ENCODE measurements at regions not wholly inside any gene's neighbourhood (a gene's known extent, or its start where the extent isn't known, plus 50 kb on each side); places are given as distances from the start of the nearest gene placed in this dataset.

- Histone ChIP-seq H3K36me3 (no peaks in the 10 kb centered on the region), H3K27me3 (peaks cover 0 to 50% (median 0%) of the 10 kb centered on the region in 4 donors), H3K9me3 (no peaks in the 10 kb centered on the region), H3K4me3 (no peak overlapping the region), H3K27ac (no peak overlapping the region), H3K4me1 (no peaks in the 10 kb centered on the region)
- no peak for DNase-seq
- WGBS, 2 donors: 84 to 89% methylated on average over 13 to 16 of the region's 32 CpGs
- no peak for TF ChIP-seq CTCF (IDR thresholded peaks at IDR 0.05)
- TF ChIP-seq POLR2A (IDR thresholded peaks at IDR 0.05): no peak
- intact Hi-C loops (cut with DNase I): no loop called here
Measured at GRCh38 chr4:3675251-3676115, 90.7 kb upstream of the ADRA2C start.

GRCh38 chr4:3674479-3674851 is 91.7 kb upstream of the ADRA2C start:
- intact Hi-C loops (cut with DNase I): no loop called here
- WGBS, 2 donors: 47 to 61% methylated on average over 4 to 7 of the region's 7 CpGs
- no peak overlapping the region for H3K27ac ChIP-seq
- H3K4me3 ChIP-seq: no peak overlapping the region
- no peaks in the 10 kb centered on the region for H3K9me3 ChIP-seq
- H3K36me3 ChIP-seq: no peaks in the 10 kb centered on the region
- DNase-seq: no peak
- H3K4me1 ChIP-seq: no peaks in the 10 kb centered on the region
- peaks cover 0 to 43% (median 0%) of the 10 kb centered on the region in 4 donors for H3K27me3 ChIP-seq
- no peak for TF ChIP-seq CTCF (IDR thresholded peaks at IDR 0.05)
- no peak for TF ChIP-seq POLR2A (IDR thresholded peaks at IDR 0.05)

GRCh38 chr4:3673716-3674478 is 92.3 kb upstream of the ADRA2C start:
- Histone ChIP-seq H3K27ac (no peak overlapping the region), H3K9me3 (no peaks in the 10 kb centered on the region), H3K4me3 (no peak overlapping the region), H3K27me3 (peaks cover 0 to 37% (median 0%) of the 10 kb centered on the region in 4 donors), H3K36me3 (no peaks in the 10 kb centered on the region), H3K4me1 (no peaks in the 10 kb centered on the region)
- no peak for DNase-seq
- WGBS, 2 donors: 84 to 86% methylated on average over 10 to 11 of the region's 13 CpGs
- intact Hi-C loops (cut with DNase I): no loop called here
- TF ChIP-seq POLR2A (IDR thresholded peaks at IDR 0.05): no peak
- TF ChIP-seq CTCF (IDR thresholded peaks at IDR 0.05): no peak

- 72 to 78% methylated on average over 2 to 4 of the region's 4 CpGs for WGBS, 2 donors
- no peaks in the 10 kb centered on the region for H3K36me3 ChIP-seq
- H3K9me3 ChIP-seq: no peaks in the 10 kb centered on the region
- intact Hi-C loops (cut with DNase I): no loop called here
- DNase-seq: no peak
- no peak overlapping the region for H3K4me3 ChIP-seq
- H3K4me1 ChIP-seq: no peaks in the 10 kb centered on the region
- peaks cover 0 to 35% (median 0%) of the 10 kb centered on the region in 4 donors for H3K27me3 ChIP-seq
- no peak for TF ChIP-seq POLR2A (IDR thresholded peaks at IDR 0.05)
- no peak for TF ChIP-seq CTCF (IDR thresholded peaks at IDR 0.05)
- H3K27ac ChIP-seq: no peak overlapping the region
Measured at GRCh38 chr4:3673176-3673575, 93.0 kb upstream of the ADRA2C start.

GRCh38 chr4:3672465-3672831 is 93.7 kb upstream of the ADRA2C start:
- WGBS, 2 donors: 92 to 100% methylated on average over 1 to 3 of the region's 3 CpGs
- peaks cover 0 to under 1% (median 0%) of the 10 kb centered on the region in 3 donors for H3K9me3 ChIP-seq
- no peak overlapping the region for H3K4me3 ChIP-seq
- no peak for TF ChIP-seq POLR2A (IDR thresholded peaks at IDR 0.05)
- no peak for TF ChIP-seq CTCF (IDR thresholded peaks at IDR 0.05)
- no peaks in the 10 kb centered on the region for H3K4me1 ChIP-seq
- no peak for DNase-seq
- peaks cover 0 to 29% (median 0%) of the 10 kb centered on the region in 4 donors for H3K27me3 ChIP-seq
- H3K36me3 ChIP-seq: no peaks in the 10 kb centered on the region
- intact Hi-C loops (cut with DNase I): no loop called here
- H3K27ac ChIP-seq: no peak overlapping the region
